Right lobe of liver (tissue), 4 donors: ENCODE measurements at regions not wholly inside any gene's neighbourhood (a gene's known extent, or its start where the extent isn't known, plus 50 kb on each side); places are given as distances from the start of the nearest gene placed in this dataset.
"Not testable (repeated sequence)": the region's sequence is repeated elsewhere in the genome, so short reads cannot be mapped to it uniquely, and the experiment has no call there.

Experiments
- POLR2A ChIP-seq: fragments of 450-650 bp; IDR thresholded peaks from one replicate; pipeline ENCODE4 v1.6.1; 2017; ENCODE audit warnings: antibody characterized with exemption, mild to moderate bottlenecking
- TF ChIP-seq, protein P1 (sequence below), 4 donors: fragments of 200-600 bp in 3 of 4; fragments of 450-650 bp in 1 of 4; IDR thresholded peaks; one replicate each; pipeline versions ENCODE4 v1.5.1 to v1.8.0; 2016 to 2022; ENCODE audit warnings: antibody characterized with exemption in 4 of 4, mild to moderate bottlenecking in 2 of 4
- donor health status: DM: no; HTN: no; CAD: no.
- donor health status: DM: no; HTN: no; CAD: no.
- donor health status: DM: no; HTN: yes; CAD: no.

- not testable (repeated sequence) for TF ChIP-seq POLR2A
- TF ChIP-seq, protein P1, sequence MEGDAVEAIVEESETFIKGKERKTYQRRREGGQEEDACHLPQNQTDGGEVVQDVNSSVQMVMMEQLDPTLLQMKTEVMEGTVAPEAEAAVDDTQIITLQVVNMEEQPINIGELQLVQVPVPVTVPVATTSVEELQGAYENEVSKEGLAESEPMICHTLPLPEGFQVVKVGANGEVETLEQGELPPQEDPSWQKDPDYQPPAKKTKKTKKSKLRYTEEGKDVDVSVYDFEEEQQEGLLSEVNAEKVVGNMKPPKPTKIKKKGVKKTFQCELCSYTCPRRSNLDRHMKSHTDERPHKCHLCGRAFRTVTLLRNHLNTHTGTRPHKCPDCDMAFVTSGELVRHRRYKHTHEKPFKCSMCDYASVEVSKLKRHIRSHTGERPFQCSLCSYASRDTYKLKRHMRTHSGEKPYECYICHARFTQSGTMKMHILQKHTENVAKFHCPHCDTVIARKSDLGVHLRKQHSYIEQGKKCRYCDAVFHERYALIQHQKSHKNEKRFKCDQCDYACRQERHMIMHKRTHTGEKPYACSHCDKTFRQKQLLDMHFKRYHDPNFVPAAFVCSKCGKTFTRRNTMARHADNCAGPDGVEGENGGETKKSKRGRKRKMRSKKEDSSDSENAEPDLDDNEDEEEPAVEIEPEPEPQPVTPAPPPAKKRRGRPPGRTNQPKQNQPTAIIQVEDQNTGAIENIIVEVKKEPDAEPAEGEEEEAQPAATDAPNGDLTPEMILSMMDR (IDR thresholded peaks at IDR 0.05) = not testable (repeated sequence)
Measured at GRCh38 chr7:81858820-81859219, 89.0 kb upstream of the HGF start.
